Stimulated activated naive CD8-positive, alpha-beta T cell treated with anti-CD3 and anti-CD28 coated beads, Interleukin-15, Interleukin-2, amounts not matched to agents 100 ng/mL and 50 ng/mL, for 24 hours (primary cell): ENCODE measurements at regions not wholly inside any gene's neighbourhood (a gene's known extent, or its start where the extent isn't known, plus 50 kb on each side); places are given as distances from the start of the nearest gene placed in this dataset.
"Not testable (repeated sequence)": the region's sequence is repeated elsewhere in the genome, so short reads cannot be mapped to it uniquely, and the experiment has no call there.

ENCODE experiments used
- H3K27ac Mint-ChIP-seq: one replicate; pipeline ENCODE4 v1.8.0; 2021; ENCODE audit warnings: mild to moderate bottlenecking, mixed read lengths
- H3K27me3 Mint-ChIP-seq: one replicate; pipeline ENCODE4 v1.8.0; 2021; ENCODE audit warnings: mixed read lengths
- H3K36me3 Mint-ChIP-seq: one replicate; pipeline ENCODE4 v1.8.0; 2021; ENCODE audit warnings: low read depth, mixed read lengths
- H3K4me1 Mint-ChIP-seq: one replicate; pipeline ENCODE4 v1.8.0; 2021; ENCODE audit warnings: low read depth, mixed read lengths
- H3K4me3 Mint-ChIP-seq: one replicate; pipeline ENCODE4 v1.8.0; 2021; ENCODE audit warnings: mild to moderate bottlenecking, mixed read lengths
- H3K9me3 Mint-ChIP-seq: one replicate; pipeline ENCODE4 v1.8.0; 2021; ENCODE audit warnings: mixed read lengths

DNA sequence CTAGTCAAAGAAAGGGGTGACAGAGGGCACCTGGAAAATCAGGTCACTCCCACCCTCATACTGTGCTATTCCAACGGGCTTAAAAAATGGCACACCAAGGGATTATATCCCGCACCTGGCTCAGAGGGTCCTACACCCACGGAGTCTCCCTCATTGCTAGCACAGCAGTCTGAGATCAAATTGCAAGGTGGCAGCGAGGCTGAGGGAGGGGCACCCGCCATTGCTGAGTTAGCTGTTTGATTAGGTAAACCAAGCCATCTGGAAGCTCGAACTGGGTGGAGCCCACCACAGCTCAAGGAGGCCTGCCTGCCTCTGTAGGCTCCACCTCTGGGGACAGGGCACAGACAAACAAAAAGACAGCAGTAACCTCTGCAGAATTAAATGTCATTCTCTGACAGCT is 907.1 kb downstream of the SORCS1 start:
- H3K27me3 Mint-ChIP-seq, H3K4me1 Mint-ChIP-seq, H3K36me3 Mint-ChIP-seq, H3K9me3 Mint-ChIP-seq, H3K4me3 Mint-ChIP-seq, H3K27ac Mint-ChIP-seq: not testable (repeated sequence)

DNA sequence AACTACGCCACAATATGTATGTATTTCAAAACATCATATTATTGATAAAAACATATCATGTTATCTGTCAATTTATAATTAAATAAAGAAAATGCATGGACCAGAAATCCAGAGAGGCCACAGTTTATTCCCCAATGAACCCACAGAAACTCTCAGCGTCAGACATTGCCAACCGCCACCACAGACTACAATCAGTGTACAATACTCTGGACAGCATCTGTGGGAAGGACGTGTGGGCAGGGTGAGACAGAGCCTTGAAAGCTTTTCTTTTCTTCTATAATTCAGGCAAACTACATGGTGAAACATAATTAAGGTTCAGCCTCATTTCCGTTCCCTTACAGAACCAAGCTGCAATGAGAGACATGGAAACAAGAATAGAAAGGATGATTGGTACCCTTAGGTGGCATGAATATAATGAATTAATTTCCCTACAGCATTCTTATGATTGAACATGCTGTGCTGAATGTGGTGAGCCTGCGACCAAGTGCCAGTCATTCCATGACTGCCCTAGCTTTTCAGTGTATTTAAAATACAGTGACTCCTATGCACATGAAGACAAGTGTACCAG is 909.3 kb downstream of the SORCS1 start:
- no peaks in the 10 kb centered on the region for H3K27me3 Mint-ChIP-seq
- H3K4me1 Mint-ChIP-seq = no peaks in the 10 kb centered on the region
- no peak overlapping the region for H3K4me3 Mint-ChIP-seq
- no peaks in the 10 kb centered on the region for H3K36me3 Mint-ChIP-seq
- H3K9me3 Mint-ChIP-seq = peaks cover 3% of the 10 kb centered on the region
- no peak overlapping the region for H3K27ac Mint-ChIP-seq

DNA sequence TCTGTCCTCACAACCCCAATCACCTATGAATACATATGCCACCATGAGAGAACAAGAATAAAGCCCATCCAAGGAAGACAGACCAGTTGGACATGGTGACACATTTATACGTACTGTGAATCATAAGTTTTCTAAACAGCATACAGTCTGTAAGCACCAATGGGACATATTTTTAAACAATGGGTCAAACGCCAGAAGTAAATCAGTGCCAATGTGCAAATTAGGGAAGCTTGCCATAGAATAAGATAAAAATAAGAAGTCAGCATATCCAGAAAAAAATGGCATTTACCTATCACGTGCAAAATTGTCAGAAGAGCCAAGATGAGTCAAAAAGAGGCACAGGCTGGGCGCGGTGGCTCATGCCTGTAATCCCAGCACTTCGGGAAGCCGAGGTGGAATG is 910.4 kb downstream of the SORCS1 start:
- Mint-ChIP-seq H3K4me1 (no peaks in the 10 kb centered on the region), H3K27me3 (no peaks in the 10 kb centered on the region), H3K27ac (no peak overlapping the region)

DNA sequence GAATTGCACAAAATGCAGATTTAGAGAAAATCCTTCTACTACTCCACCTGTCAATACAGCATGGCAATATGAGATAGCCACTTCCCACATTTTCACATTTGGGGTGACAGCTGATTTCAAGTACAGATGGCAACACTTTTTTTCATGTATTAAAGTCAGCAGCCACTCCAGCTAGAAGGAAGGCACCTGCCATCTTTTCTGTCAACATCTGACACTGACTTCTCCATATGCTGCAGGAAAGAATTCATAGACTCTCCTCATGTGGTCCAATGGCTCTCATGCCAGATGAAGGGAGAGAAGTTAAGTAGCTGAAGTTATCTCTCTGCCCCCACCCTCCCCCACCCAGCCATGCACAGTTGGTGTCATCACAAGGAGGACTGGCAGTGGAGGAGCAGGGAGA is 912.0 kb downstream of the SORCS1 start:
- no peak overlapping the region for H3K4me3 Mint-ChIP-seq
- no peaks in the 10 kb centered on the region for H3K4me1 Mint-ChIP-seq
- no peaks in the 10 kb centered on the region for H3K27me3 Mint-ChIP-seq
- H3K27ac Mint-ChIP-seq = no peak overlapping the region
- H3K36me3 Mint-ChIP-seq = no peaks in the 10 kb centered on the region
- no peaks in the 10 kb centered on the region for H3K9me3 Mint-ChIP-seq

More for the DNA sequence above, 910.4 kb downstream of the SORCS1 start:
- Mint-ChIP-seq H3K36me3 (no peaks in the 10 kb centered on the region), H3K9me3 (no peaks in the 10 kb centered on the region), H3K4me3 (no peak overlapping the region)

DNA sequence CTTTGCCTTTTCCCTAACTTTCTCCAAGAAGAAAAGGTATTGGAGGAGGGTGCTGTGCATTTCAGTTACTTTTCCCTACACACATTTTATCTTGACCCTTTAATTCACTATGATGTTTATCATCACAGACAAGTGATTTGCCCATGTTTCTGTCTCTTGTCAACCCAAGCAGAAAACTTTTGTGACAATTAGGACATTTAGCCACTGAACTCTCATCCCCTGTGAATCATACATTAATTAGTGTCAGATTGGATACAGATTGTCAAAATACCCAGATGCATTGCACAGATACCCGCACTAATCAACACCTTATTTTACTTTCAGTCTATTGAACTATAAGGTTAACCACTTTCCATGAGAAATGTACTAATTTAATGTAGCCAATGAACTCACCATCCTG is 912.9 kb downstream of the SORCS1 start:
- Mint-ChIP-seq H3K9me3 (peaks cover 4% of the 10 kb centered on the region), H3K36me3 (no peaks in the 10 kb centered on the region), H3K4me3 (no peak overlapping the region), H3K27me3 (no peaks in the 10 kb centered on the region), H3K27ac (no peak overlapping the region), H3K4me1 (no peaks in the 10 kb centered on the region)

DNA sequence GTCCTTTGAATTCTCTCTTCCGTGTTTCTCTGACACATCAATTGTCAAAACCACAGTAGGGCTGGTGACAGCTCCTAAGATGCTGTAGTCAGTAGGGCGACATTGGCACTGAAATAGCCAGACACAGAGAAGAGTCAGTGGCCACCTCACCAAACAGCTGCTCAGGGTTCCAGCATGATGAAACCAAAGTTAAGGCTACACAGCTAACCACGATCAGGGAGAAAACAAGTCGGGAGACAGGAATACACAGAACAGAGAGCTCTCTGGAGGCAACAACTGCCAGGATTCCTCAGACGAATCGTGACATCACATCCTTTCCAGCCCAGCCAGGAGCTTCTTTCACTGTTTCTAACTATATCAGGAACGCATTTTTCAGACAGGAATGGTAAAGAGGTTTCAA is 922.2 kb downstream of the SORCS1 start:
- Mint-ChIP-seq H3K4me3 (no peak overlapping the region), H3K9me3 (peaks cover 8% of the 10 kb centered on the region), H3K4me1 (no peaks in the 10 kb centered on the region)

DNA sequence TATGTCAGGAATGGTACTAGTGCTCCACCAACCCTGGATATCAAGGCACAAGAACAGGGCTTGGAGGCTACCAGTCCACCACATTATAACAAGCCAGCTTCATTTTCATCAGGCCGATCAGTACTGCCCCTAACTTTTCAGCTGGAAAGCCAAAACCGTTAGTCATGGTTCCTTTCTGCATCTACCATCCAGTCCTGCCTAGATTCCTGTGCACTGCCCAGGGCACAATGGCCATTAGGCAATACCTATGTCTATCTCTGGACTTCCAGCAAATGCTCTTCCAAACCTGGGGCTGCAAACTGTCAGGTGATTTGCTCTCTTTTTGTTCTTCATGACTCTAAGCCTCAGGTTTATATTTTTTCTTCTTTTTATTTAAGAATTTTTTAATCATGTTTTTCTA is 937.7 kb downstream of the SORCS1 start:
- Mint-ChIP-seq H3K4me1 (no peaks in the 10 kb centered on the region), H3K4me3 (no peak overlapping the region), H3K27ac (no peak overlapping the region), H3K27me3 (no peaks in the 10 kb centered on the region), H3K9me3 (peaks cover 3% of the 10 kb centered on the region), H3K36me3 (no peaks in the 10 kb centered on the region)

More for the DNA sequence above, 922.2 kb downstream of the SORCS1 start:
- H3K36me3 Mint-ChIP-seq = no peaks in the 10 kb centered on the region
- H3K27me3 Mint-ChIP-seq = no peaks in the 10 kb centered on the region
- H3K27ac Mint-ChIP-seq = no peak overlapping the region

DNA sequence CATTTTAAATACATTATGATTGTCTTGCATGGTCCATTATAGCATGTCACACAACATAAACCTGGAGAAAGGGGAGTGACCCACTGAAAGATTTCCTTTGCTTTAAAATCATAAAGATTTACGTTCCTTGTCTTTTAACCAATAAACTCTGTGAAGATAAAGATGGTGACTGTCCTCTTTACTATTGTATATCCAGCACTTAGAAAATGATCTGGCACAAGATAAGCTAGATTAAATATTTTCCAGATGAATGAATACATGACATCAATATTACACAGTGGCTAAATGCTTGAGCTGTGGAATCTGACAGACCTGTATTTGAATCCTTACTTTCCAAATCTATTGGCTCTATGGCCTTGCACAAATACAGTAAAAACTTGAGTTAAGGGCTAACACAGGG is 938.4 kb downstream of the SORCS1 start:
- Mint-ChIP-seq H3K9me3 (peaks cover 3% of the 10 kb centered on the region), H3K4me1 (no peaks in the 10 kb centered on the region)

DNA sequence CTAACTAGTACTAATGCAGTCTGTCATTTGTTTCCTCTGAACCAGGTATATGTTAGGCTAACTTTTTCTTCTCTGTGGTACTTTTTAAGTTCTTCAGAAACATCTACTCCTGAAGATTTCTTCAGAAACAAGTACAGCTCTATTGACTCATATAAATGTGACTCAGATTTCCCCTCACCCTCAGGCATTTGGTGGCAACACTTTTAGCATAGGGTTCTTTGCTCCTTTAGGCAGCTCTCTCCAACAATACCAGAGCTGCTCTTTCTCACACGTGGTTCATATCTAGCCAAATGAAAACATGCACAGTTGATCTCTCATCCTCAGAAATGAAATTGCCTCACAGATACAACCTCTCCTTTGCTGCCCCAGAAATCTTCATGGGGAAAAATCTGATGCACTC is 939.8 kb downstream of the SORCS1 start:
- no peak overlapping the region for H3K4me3 Mint-ChIP-seq
- H3K27ac Mint-ChIP-seq = no peak overlapping the region
- no peaks in the 10 kb centered on the region for H3K27me3 Mint-ChIP-seq
- no peaks in the 10 kb centered on the region for H3K4me1 Mint-ChIP-seq
- no peaks in the 10 kb centered on the region for H3K9me3 Mint-ChIP-seq
- H3K36me3 Mint-ChIP-seq = no peaks in the 10 kb centered on the region

More for the DNA sequence above, 938.4 kb downstream of the SORCS1 start:
- H3K27ac Mint-ChIP-seq = no peak overlapping the region
- H3K36me3 Mint-ChIP-seq = no peaks in the 10 kb centered on the region
- H3K27me3 Mint-ChIP-seq = no peaks in the 10 kb centered on the region
- H3K4me3 Mint-ChIP-seq = no peak overlapping the region

DNA sequence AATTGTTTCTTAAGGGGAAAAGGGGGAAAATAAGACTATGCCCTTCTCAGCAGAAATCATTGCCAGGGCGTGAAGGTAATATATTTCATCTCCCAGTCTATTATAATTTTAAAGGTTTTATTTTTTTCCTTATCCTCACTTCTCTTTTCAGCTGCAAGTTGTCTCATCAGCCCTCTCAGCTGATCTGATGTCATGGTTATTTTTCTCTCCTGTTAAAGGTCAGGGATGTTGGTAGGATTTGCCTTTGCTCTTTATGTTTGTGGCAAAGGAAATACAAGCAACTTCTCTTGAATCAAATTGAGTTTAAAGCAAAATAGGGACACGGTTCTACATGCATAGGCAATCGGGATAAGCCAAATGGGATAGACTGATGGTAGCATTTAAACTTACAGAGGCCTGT is 946.9 kb downstream of the SORCS1 start:
- Mint-ChIP-seq H3K4me3 (no peak overlapping the region), H3K36me3 (no peaks in the 10 kb centered on the region), H3K4me1 (no peaks in the 10 kb centered on the region), H3K27ac (no peak overlapping the region), H3K9me3 (no peaks in the 10 kb centered on the region), H3K27me3 (no peaks in the 10 kb centered on the region)

DNA sequence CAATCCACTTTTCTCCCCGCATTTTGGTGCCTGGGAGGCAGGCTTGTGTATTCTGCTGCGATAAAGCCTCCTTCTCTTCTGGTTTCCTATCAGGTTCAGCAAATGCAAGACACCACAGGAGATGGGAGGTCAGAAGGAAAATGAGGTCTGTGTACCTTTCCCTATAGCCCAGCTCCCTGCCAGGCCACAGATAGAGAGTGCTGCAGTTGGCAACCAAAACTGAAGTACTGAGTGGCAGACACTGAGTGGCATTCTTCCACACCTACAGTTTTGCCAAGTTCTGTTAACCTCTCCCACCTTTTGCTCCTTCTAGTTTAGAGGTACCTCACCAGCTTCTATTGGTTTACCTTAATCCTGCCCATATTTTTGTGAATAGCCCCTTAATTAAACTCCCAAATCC is 948.4 kb downstream of the SORCS1 start:
- no peak overlapping the region for H3K4me3 Mint-ChIP-seq
- H3K36me3 Mint-ChIP-seq = no peaks in the 10 kb centered on the region
- peaks cover 5% of the 10 kb centered on the region for H3K9me3 Mint-ChIP-seq
- no peak overlapping the region for H3K27ac Mint-ChIP-seq
- H3K27me3 Mint-ChIP-seq = no peaks in the 10 kb centered on the region
- no peaks in the 10 kb centered on the region for H3K4me1 Mint-ChIP-seq

DNA sequence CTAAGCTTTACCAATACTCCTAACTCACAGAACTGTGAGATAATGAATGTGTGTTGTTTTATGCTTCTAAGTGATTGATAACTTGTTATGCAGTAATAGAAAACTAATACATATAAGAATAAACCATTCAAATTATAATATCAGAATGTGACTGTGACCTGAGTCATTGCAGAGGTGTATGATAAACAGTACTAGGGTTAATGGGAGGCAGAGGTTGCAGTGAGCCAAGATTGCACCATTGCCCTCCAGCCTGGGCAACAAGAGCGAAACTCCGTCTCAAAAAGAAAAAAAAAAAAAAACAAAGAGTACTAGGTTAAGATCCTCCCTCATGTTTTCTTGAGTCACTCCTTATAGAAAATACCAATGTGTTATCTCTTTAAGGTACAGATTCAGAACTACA is 950.3 kb downstream of the SORCS1 start:
- no peaks in the 10 kb centered on the region for H3K36me3 Mint-ChIP-seq
- peaks cover 13% of the 10 kb centered on the region for H3K9me3 Mint-ChIP-seq
- H3K4me1 Mint-ChIP-seq = no peaks in the 10 kb centered on the region
- no peak overlapping the region for H3K27ac Mint-ChIP-seq
- no peaks in the 10 kb centered on the region for H3K27me3 Mint-ChIP-seq
- H3K4me3 Mint-ChIP-seq = no peak overlapping the region

DNA sequence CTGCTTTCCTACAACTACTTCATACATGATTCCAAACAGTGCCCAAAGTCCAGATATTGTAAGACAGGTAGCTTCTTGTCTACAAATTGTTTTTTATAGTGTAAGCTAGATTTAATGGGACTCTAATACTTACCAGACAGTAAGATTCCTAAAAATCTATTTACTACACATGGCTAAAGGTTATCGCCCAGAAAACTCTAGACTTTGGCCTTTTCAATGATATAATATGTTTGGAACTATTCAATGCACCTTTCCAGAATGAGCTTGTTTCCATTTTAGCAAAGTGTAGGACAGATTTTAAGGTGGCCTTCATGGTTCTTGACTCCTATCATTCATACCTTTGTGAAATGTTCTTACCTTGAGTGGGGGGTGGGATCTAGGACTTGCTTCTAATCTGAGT is 951.0 kb downstream of the SORCS1 start:
- Mint-ChIP-seq H3K4me1 (no peaks in the 10 kb centered on the region), H3K9me3 (peaks cover 13% of the 10 kb centered on the region), H3K36me3 (no peaks in the 10 kb centered on the region), H3K27me3 (no peaks in the 10 kb centered on the region), H3K4me3 (no peak overlapping the region), H3K27ac (no peak overlapping the region)

DNA sequence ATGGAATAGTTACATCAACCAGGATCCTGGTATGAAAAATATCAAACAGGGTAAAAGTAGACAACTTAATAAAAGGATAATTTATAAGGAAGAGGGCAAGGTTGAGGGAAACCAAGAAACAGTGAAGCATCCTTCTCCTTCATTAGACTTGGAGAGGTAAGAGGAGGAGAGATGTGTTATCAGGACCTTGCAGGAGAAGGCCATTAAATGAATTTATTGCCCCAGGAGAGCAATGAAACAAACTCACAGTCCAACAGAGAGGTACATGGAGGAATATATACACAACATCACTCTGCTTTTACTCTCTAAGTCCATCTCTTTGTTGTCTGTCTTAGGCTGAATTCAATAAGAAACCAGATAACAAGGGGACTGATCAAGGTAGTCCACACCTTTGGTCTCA is 966.2 kb downstream of the SORCS1 start:
- Mint-ChIP-seq H3K4me1 (no peaks in the 10 kb centered on the region), H3K27me3 (no peaks in the 10 kb centered on the region), H3K27ac (no peak overlapping the region), H3K36me3 (no peaks in the 10 kb centered on the region), H3K9me3 (peaks cover 9% of the 10 kb centered on the region), H3K4me3 (no peak overlapping the region)

DNA sequence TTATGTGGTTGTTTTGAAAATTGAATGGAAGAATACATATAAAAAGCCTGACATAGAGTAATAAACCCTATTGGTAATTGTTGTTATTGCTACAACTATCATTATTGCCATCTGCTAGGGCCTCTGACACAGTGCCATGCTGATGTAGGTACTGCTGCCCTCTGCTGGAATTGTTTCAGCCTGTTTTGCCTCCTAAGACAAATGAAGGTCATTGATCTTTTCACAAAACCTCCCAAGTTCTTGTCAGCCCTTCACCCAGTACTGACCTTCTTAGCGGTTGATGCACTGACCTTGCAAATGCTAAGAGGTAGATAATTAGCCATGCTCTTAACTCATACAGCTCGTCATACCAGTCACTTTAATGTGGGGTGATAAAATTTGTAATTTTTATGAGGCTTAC is 975.2 kb downstream of the SORCS1 start:
- Mint-ChIP-seq H3K36me3 (no peaks in the 10 kb centered on the region), H3K27ac (no peak overlapping the region), H3K4me3 (no peak overlapping the region), H3K4me1 (no peaks in the 10 kb centered on the region), H3K9me3 (no peaks in the 10 kb centered on the region), H3K27me3 (no peaks in the 10 kb centered on the region)

DNA sequence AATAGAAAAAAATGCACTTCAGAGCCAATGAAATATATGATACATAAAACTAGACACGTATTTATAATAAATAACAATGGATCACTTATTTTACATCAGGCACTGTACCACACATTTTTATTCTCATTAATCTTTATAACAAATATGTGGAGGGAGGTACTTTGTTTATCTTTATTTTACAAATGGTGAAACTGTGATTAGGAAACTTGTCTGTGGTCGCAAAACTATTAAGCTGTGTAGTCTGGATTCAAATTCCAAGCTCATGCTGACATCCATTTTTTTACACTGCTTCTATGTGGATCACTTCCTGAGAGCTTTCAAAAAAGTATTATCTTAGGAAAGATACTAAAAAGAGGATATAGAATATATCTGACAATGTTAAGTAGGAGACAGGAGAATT is 978.6 kb downstream of the SORCS1 start:
- H3K4me1 Mint-ChIP-seq = no peaks in the 10 kb centered on the region
- H3K4me3 Mint-ChIP-seq = no peak overlapping the region
- H3K27me3 Mint-ChIP-seq = peaks cover 3% of the 10 kb centered on the region
- H3K27ac Mint-ChIP-seq = no peak overlapping the region
- no peaks in the 10 kb centered on the region for H3K9me3 Mint-ChIP-seq
- no peaks in the 10 kb centered on the region for H3K36me3 Mint-ChIP-seq
